GM12865 (cell line): ENCODE measurements at regions not wholly inside any gene's neighbourhood (a gene's known extent, or its start where the extent isn't known, plus 50 kb on each side); places are given as distances from the start of the nearest gene placed in this dataset.

ENCODE experiments used
- DNase-seq: peaks from one replicate; pipeline ENCODE4 v3.0.0; 2010; ENCODE audit warnings: low read depth
- H3K4me3 ChIP-seq: 2 replicates; pipeline ENCODE4 v1.5.1; 2011; ENCODE audit warnings: mild to moderate bottlenecking, low read depth, low read length, control low read depth
- TF ChIP-seq, protein P1 (sequence below): IDR thresholded peaks from 2 replicates; pipeline ENCODE4 v1.5.1; 2011; ENCODE audit warnings: low read length, control low read depth, low read depth, inconsistent platforms; ENCODE audit not compliant: insufficient read depth; ENCODE audit errors: missing control alignments

GRCh38 chr17:69883120-69883519, 191.9 kb upstream of the KCNJ16 start:
- DNase-seq, result no peak
- no peak overlapping the region for H3K4me3 ChIP-seq
- TF ChIP-seq, protein P1, sequence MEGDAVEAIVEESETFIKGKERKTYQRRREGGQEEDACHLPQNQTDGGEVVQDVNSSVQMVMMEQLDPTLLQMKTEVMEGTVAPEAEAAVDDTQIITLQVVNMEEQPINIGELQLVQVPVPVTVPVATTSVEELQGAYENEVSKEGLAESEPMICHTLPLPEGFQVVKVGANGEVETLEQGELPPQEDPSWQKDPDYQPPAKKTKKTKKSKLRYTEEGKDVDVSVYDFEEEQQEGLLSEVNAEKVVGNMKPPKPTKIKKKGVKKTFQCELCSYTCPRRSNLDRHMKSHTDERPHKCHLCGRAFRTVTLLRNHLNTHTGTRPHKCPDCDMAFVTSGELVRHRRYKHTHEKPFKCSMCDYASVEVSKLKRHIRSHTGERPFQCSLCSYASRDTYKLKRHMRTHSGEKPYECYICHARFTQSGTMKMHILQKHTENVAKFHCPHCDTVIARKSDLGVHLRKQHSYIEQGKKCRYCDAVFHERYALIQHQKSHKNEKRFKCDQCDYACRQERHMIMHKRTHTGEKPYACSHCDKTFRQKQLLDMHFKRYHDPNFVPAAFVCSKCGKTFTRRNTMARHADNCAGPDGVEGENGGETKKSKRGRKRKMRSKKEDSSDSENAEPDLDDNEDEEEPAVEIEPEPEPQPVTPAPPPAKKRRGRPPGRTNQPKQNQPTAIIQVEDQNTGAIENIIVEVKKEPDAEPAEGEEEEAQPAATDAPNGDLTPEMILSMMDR, result no peak

DNA sequence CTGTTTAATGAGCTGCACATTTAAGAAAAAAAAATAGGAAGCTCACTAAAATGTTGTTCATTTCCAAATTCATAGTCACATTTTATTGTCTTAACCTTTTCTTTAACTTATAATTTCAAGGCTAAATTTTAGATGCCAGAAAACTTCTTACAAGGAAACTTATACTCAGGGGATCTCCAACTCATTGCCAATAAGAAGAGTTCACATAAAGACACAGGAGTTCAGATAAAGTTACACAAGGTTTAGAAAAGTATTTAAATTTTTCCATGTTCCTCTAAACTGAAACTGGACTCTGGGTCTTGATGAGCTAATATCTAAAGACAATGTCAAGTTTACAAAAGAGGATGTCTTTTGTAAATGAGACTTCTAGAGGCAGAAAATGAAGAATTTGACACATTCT, 190.7 kb upstream of the KCNJ16 start:
- TF ChIP-seq, protein P1, result no peak
- DNase-seq, result no peak

DNA sequence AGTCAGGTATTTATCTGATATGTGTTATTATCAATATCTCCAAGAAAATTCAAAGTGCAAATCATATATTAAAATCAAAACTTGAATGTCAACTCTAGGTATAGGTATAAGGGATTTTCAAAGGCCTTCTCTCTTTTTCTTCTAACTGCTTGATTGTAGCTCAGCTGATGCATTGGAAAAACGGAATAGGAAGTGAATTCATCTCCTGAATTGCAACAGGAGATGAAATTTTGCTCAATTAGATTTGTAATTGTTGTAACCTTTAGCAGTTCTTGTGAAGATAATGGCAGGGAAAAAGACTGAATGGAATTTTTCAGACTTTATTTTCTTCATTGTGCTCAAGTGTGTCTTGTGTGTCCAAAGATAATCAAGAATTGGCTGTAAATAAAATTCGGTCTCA, 190.2 kb upstream of the KCNJ16 start:
- no peak overlapping the region for H3K4me3 ChIP-seq
- TF ChIP-seq, protein P1, result no peak
- no peak for DNase-seq

More for the DNA sequence above, 190.7 kb upstream of the KCNJ16 start:
- H3K4me3 ChIP-seq, result no peak overlapping the region

GRCh38 chr17:69898601-69899000, 176.4 kb upstream of the KCNJ16 start:
- no peak for DNase-seq
- TF ChIP-seq, protein P1, result no peak
- H3K4me3 ChIP-seq, result no peak overlapping the region

DNA sequence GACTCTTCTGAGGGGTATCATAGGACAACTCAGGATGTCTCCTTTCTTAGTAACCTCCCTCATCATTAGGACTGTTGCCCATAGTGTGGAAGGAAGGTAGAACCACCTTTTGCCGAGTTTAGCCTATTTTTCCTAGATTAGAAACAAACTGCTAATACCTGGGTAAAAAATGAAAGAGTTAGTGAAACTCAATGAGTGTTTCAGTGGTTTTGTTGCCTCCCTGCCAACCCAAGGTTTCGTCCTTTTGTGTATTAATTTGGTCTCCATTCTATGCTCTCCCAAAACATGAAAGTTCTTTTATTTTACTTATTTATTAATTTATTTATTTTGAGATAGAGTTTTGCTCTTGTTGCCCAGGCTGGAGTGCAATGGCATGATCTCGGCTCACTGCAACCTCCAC, 174.9 kb upstream of the KCNJ16 start:
- no peak overlapping the region for H3K4me3 ChIP-seq
- TF ChIP-seq, protein P1, result no peak
- DNase-seq, result no peak

- DNase-seq, result no peak
- TF ChIP-seq, protein P1, result no peak
- H3K4me3 ChIP-seq, result no peak overlapping the region
Observed at GRCh38 chr17:69900829-69901228, 174.2 kb upstream of the KCNJ16 start.

GRCh38 chr17:69906306-69906705, 168.7 kb upstream of the KCNJ16 start:
- no peak for DNase-seq
- no peak overlapping the region for H3K4me3 ChIP-seq
- TF ChIP-seq, protein P1, result no peak
